AG04450 (cell line): ENCODE measurements at regions not wholly inside any gene's neighbourhood (a gene's known extent, or its start where the extent isn't known, plus 50 kb on each side); places are given as distances from the start of the nearest gene placed in this dataset.

Experiments
- CTCF ChIA-PET: fragments of 300-600, 350-600 bp; formaldehyde crosslinking; extraction: SDS; loops from one replicate; lab custom pipeline; 2022; ENCODE audit warnings: antibody characterized with exemption, inconsistent platforms; lab: Charles Lee
- POLR2A ChIA-PET: fragments of 350-600 bp; formaldehyde crosslinking; extraction: SDS; loops from one replicate; lab custom pipeline; 2021; ENCODE audit warnings: antibody characterized with exemption, inconsistent platforms; lab: Yijun Ruan, JAX
- DNase-seq: peaks from one replicate; pipeline ENCODE4 v3.0.0-alpha.2; 2011; ENCODE audit warnings: low read depth, low spot score
- H3K27ac ChIP-seq: one replicate; pipeline ENCODE4 v1.5.1; 2012; ENCODE audit warnings: low read depth, low read length, control low read depth
- H3K27me3 ChIP-seq: one replicate; pipeline ENCODE4 v1.6.0; 2012; ENCODE audit warnings: low read length; ENCODE audit not compliant: control insufficient read depth, insufficient read depth
- H3K4me3 ChIP-seq: 2 replicates; pipeline ENCODE4 v1.5.1; 2011; ENCODE audit warnings: mild to moderate bottlenecking, low read depth, low read length, control low read depth
- H3K9me3 ChIP-seq: 2 replicates; pipeline ENCODE4 v1.5.1; 2012; ENCODE audit warnings: low read length; ENCODE audit not compliant: control insufficient read depth, insufficient read depth
- CTCF ChIP-seq: IDR thresholded peaks from 2 replicates; pipeline ENCODE4 v1.5.1; 2011; ENCODE audit warnings: low read depth, low read length, control low read depth, inconsistent platforms

GRCh38 chr6:130604841-130605399, 222.3 kb upstream of the SMLR1 start:
- Histone ChIP-seq H3K27me3 (no peaks in the 10 kb centered on the region), H3K9me3 (no peaks in the 10 kb centered on the region), H3K4me3 (no peak overlapping the region), H3K27ac (no peak overlapping the region)
- CTCF ChIA-PET, result interaction anchor here (0.6 kb wide), 1 partner anchor 93 kb away, joined by 3 read pairs; no protein-coding TSS in a partner anchor
- DNase-seq, result no peak
- POLR2A ChIA-PET, result interaction anchor here (1.0 kb wide), 1 partner anchor 212 kb away, joined by 3 read pairs; no protein-coding TSS in a partner anchor
- TF ChIP-seq CTCF, result no peak

GRCh38 chr6:130610303-130610702, 216.9 kb upstream of the SMLR1 start:
- no peak for TF ChIP-seq CTCF
- ChIA-PET CTCF (no interaction called here), POLR2A (no interaction called here)
- H3K9me3 ChIP-seq, result no peaks in the 10 kb centered on the region
- no peak for DNase-seq
- no peaks in the 10 kb centered on the region for H3K27me3 ChIP-seq
- H3K4me3 ChIP-seq, result no peak overlapping the region
- no peak overlapping the region for H3K27ac ChIP-seq

- no peak overlapping the region for H3K4me3 ChIP-seq
- DNase-seq, result no peak
- TF ChIP-seq CTCF, result no peak
- no peaks in the 10 kb centered on the region for H3K9me3 ChIP-seq
- H3K27me3 ChIP-seq, result no peaks in the 10 kb centered on the region
- CTCF ChIA-PET, result no interaction called here
- H3K27ac ChIP-seq, result no peak overlapping the region
- POLR2A ChIA-PET, result no interaction called here
These were observed 215.8 kb upstream of the SMLR1 start for GRCh38 chr6:130611366-130611765.

GRCh38 chr6:130613176-130613575, 214.0 kb upstream of the SMLR1 start:
- no peak for DNase-seq
- POLR2A ChIA-PET, result no interaction called here
- CTCF ChIA-PET, result no interaction called here
- Histone ChIP-seq H3K27ac (no peak overlapping the region), H3K4me3 (no peak overlapping the region), H3K27me3 (no peaks in the 10 kb centered on the region), H3K9me3 (no peaks in the 10 kb centered on the region)
- no peak for TF ChIP-seq CTCF

GRCh38 chr6:130615816-130616215, 211.4 kb upstream of the SMLR1 start:
- no peaks in the 10 kb centered on the region for H3K9me3 ChIP-seq
- H3K4me3 ChIP-seq, result no peak overlapping the region
- no peaks in the 10 kb centered on the region for H3K27me3 ChIP-seq
- ChIA-PET POLR2A (no interaction called here), CTCF (no interaction called here)
- TF ChIP-seq CTCF, result no peak
- H3K27ac ChIP-seq, result no peak overlapping the region
- no peak for DNase-seq
